HEK293T (cell line): ENCODE measurements at regions not wholly inside any gene's neighbourhood (a gene's known extent, or its start where the extent isn't known, plus 50 kb on each side); places are given as distances from the start of the nearest gene placed in this dataset.

Experiments used
- BHLHE40 ChIP-seq: fragments of 450-650 bp; IDR thresholded peaks from 2 replicates; pipeline ENCODE4 v1.6.1; 2016; ENCODE audit warnings: mild to moderate bottlenecking, moderate library complexity, borderline replicate concordance
- FOXA1 ChIP-seq: fragments of 450-650 bp; IDR thresholded peaks from 2 replicates; pipeline ENCODE4 v1.6.1; 2016; ENCODE audit warnings: mild to moderate bottlenecking
- FOXM1 ChIP-seq: fragments of 450-650 bp; IDR thresholded peaks from 2 replicates; pipeline ENCODE4 v1.6.1; 2017; ENCODE audit warnings: mild to moderate bottlenecking, borderline replicate concordance
- SP1 ChIP-seq: fragments of 450-650 bp; IDR thresholded peaks from 2 replicates; pipeline ENCODE4 v1.6.1; 2017
- SUZ12 ChIP-seq: fragments of 450-650 bp; IDR thresholded peaks from 2 replicates; pipeline ENCODE4 v1.6.1; 2016; ENCODE audit warnings: mild to moderate bottlenecking

DNA sequence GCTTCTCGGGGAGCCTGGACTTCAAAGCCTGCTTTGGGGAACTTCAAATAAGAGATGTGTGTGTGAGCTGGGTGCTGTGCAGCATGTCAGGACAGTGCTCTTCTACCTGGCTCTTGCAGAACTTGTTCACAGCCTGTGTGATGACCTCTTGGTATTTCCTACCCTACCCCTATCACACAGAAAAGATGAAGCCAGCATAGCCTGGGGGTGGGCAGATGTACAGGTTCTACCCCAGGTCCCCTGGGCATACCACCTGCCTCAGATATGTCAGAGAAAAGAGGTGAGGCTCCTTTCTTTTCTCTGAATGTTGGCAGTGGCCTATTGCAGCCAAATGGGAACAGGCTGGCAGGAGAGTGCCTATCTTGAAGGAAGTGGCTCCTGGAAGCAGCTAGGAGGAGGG is 111.7 kb upstream of the ALG10B start:
- no peak for TF ChIP-seq SP1
- TF ChIP-seq FOXM1 = no peak
- no peak for TF ChIP-seq FOXA1
- no peak for TF ChIP-seq SUZ12
- no peak for TF ChIP-seq BHLHE40
